Breast epithelium (tissue), 3 donors: ENCODE measurements at regions not wholly inside any gene's neighbourhood (a gene's known extent, or its start where the extent isn't known, plus 50 kb on each side); places are given as distances from the start of the nearest gene placed in this dataset.

Experiments used
- CTCF ChIP-seq, 3 donors: fragments of 450-650 bp; IDR thresholded peaks; one replicate each; pipeline ENCODE4 v1.5.1; 2016 to 2017; ENCODE audit warnings: antibody characterized with exemption in 3 of 3, mild to moderate bottlenecking in 3 of 3, moderate library complexity in 3 of 3
- POLR2A ChIP-seq: fragments of 450-650 bp; IDR thresholded peaks from one replicate; pipeline ENCODE4 v1.6.1; 2016; ENCODE audit warnings: antibody characterized with exemption, mild to moderate bottlenecking, moderate library complexity

- TF ChIP-seq CTCF (IDR thresholded peaks at IDR 0.05) (no peak), POLR2A (no peak)
Observed at GRCh38 chr14:59125156-59125555, 63.3 kb upstream of the DAAM1 start.
